Liver (tissue), 8 donors: ENCODE measurements at regions not wholly inside any gene's neighbourhood (a gene's known extent, or its start where the extent isn't known, plus 50 kb on each side); places are given as distances from the start of the nearest gene placed in this dataset.

Experiments used
- DNase-seq: peaks from one replicate; pipeline ENCODE4 v3.0.0-alpha.2; 2017; ENCODE audit warnings: low spot score
- H3K27ac ChIP-seq, 2 donors: one replicate each; pipeline ENCODE4 v1.7.0; 2013; ENCODE audit warnings: inconsistent platforms in 2 of 2, low read length in 2 of 2, control low read depth in 1 of 2, low read depth in 1 of 2, mild to moderate bottlenecking in 1 of 2
- H3K27me3 ChIP-seq, 4 donors: one replicate each; pipeline versions ENCODE4 v1.6.1 to v1.7.0; 2013; ENCODE audit warnings: low read length in 3 of 4, inconsistent platforms in 1 of 4, mild to moderate bottlenecking in 1 of 4, moderate library complexity in 1 of 4; ENCODE audit not compliant: control insufficient read depth in 4 of 4, insufficient read depth in 4 of 4
- H3K36me3 ChIP-seq, 4 donors: one replicate each; pipeline versions ENCODE4 v1.6.1 to v1.7.0; 2013; ENCODE audit warnings: low read length in 3 of 4, mild to moderate bottlenecking in 3 of 4, low read depth in 1 of 4, moderate library complexity in 1 of 4; ENCODE audit not compliant: control insufficient read depth in 4 of 4, insufficient read depth in 3 of 4
- H3K4me1 ChIP-seq, 4 donors: one replicate each; pipeline versions ENCODE4 v1.6.1 to v1.7.0; 2013; ENCODE audit warnings: low read length in 3 of 4, mild to moderate bottlenecking in 3 of 4, moderate library complexity in 1 of 4; ENCODE audit not compliant: control insufficient read depth in 4 of 4, insufficient read depth in 4 of 4
- H3K4me3 ChIP-seq, 3 donors: one replicate each; pipeline versions ENCODE4 v1.6.1 to v1.7.0; 2013; ENCODE audit warnings: low read length in 3 of 3, control low read depth in 1 of 3, low read depth in 1 of 3, mild to moderate bottlenecking in 1 of 3
- H3K9ac ChIP-seq, 2 donors: one replicate each; pipeline ENCODE4 v1.7.0; 2013; ENCODE audit warnings: low read length in 2 of 2, mild to moderate bottlenecking in 2 of 2, moderate library complexity in 2 of 2, control low read depth in 1 of 2, low read depth in 1 of 2
- H3K9me3 ChIP-seq, 4 donors: one replicate each; pipeline versions ENCODE4 v1.6.1 to v1.7.0; 2013; ENCODE audit warnings: low read length in 3 of 4; ENCODE audit not compliant: control insufficient read depth in 4 of 4
- FOXA1 ChIP-seq: IDR thresholded peaks from 2 replicates; pipeline ENCODE4 v1.6.1; 2016; ENCODE audit warnings: antibody characterized with exemption
- FOXA2 ChIP-seq: IDR thresholded peaks from 2 replicates; pipeline ENCODE4 v1.6.1; 2016; ENCODE audit warnings: antibody characterized with exemption
- GABPA ChIP-seq, 2 donors: IDR thresholded peaks in 1 of 2; conservative IDR thresholded peaks in 1 of 2; 2 replicates each; pipeline ENCODE4 v1.6.1; 2016; ENCODE audit warnings: antibody characterized with exemption in 2 of 2, mild to moderate bottlenecking in 1 of 2, moderate library complexity in 1 of 2
- JUND ChIP-seq, 2 donors: IDR thresholded peaks; 2 replicates each; pipeline ENCODE4 v1.6.1; 2016; ENCODE audit warnings: antibody characterized with exemption in 2 of 2
- NR2F2 ChIP-seq: IDR thresholded peaks from 2 replicates; pipeline ENCODE4 v1.6.1; 2016; ENCODE audit warnings: antibody characterized with exemption
- RAD21 ChIP-seq, 2 donors: IDR thresholded peaks; 2 replicates each; pipeline ENCODE4 v1.6.1; 2016; ENCODE audit warnings: antibody characterized with exemption in 2 of 2, mild to moderate bottlenecking in 2 of 2
- RXRA ChIP-seq, 2 donors: IDR thresholded peaks; 2 replicates each; pipeline ENCODE4 v1.6.1; 2017 to 2018; ENCODE audit warnings: antibody characterized with exemption in 2 of 2, mild to moderate bottlenecking in 1 of 2
- SP1 ChIP-seq: IDR thresholded peaks from 2 replicates; pipeline ENCODE4 v1.6.1; 2018; ENCODE audit warnings: antibody characterized with exemption, mild to moderate bottlenecking
- TAF1 ChIP-seq: conservative IDR thresholded peaks from 2 replicates; pipeline ENCODE4 v1.6.1; 2016; ENCODE audit warnings: antibody characterized with exemption, mild to moderate bottlenecking
- YY1 ChIP-seq: IDR thresholded peaks from 2 replicates; pipeline ENCODE4 v1.6.1; 2016; ENCODE audit warnings: antibody characterized with exemption, mild to moderate bottlenecking
- WGBS: extraction: QIAGEN DNeasy Blood & Tissue Kit; methylation state at CpG from one replicate; pipeline ENCODE4 v1.1.7; 2013; 5-methylcytosine and 5-hydroxymethylcytosine counted together
- TF ChIP-seq, protein P1 (sequence below): IDR thresholded peaks from 2 replicates; pipeline ENCODE4 v1.6.1; 2016; ENCODE audit warnings: antibody characterized with exemption, mild to moderate bottlenecking
- TF ChIP-seq, protein P2 (sequence below): IDR thresholded peaks from 2 replicates; pipeline ENCODE4 v1.6.1; 2016; ENCODE audit warnings: antibody characterized with exemption
- TF ChIP-seq, protein P3 (sequence below): IDR thresholded peaks from 2 replicates; pipeline ENCODE4 v1.6.1; 2016; ENCODE audit warnings: antibody characterized with exemption
- TF ChIP-seq, protein P4 (sequence below): fragments of 150-350 bp; IDR thresholded peaks from 2 replicates; pipeline ENCODE4 v1.5.1; 2017; ENCODE audit warnings: improper control_type of control experiment, low read depth, low read length; ENCODE audit not compliant: missing input control
- donor health status: healthy.
- donor health status: healthy.
- donor health status: healthy.
- donor health status: healthy.
- donor health status: healthy.

DNA sequence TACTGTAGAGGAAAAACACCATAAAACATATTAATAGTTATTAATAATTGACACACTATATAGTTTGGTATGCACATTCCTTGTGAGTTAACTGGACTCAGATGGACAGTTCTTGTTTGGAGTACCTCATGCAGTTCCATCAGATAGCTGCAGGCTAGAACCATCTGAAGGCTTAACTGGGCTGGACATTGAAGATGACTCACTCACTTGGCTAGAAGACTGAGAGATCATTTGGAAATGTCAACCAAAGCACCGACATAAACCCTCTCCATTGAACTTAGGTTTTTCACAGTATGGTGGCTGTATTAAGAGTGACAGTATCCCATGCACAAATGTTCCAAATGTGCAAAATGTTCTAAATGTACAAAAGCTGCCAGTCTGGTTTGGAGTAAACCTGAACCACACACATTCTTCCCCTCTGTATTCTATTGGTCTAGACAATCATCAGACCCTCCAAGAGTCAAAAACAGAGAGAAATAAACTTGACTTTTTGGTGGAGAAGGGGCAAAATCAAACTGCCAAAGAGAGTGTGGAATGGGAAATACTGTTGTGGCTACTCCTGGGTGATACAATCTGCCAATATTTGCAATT lies 708.4 kb downstream of the KCNT2 start:
- Histone ChIP-seq H3K36me3 (no peaks in the 10 kb centered on the region), H3K9ac (no peak overlapping the region), H3K9me3 (no peaks in the 10 kb centered on the region), H3K27me3 (peaks cover 0 to 3% (median 0%) of the 10 kb centered on the region in 4 donors), H3K4me1 (no peaks in the 10 kb centered on the region), H3K4me3 (no peak overlapping the region), H3K27ac (no peak overlapping the region)
- 65% methylated on average over 1 of the region's 1 CpG for WGBS
- TF ChIP-seq FOXA2 (no peak), TAF1 (no peak), GABPA (IDR thresholded peaks at IDR 0.05 in 1 of 2, conservative IDR thresholded peaks at IDR 0.05 in 1 of 2) (no peak)
- TF ChIP-seq, protein P1, sequence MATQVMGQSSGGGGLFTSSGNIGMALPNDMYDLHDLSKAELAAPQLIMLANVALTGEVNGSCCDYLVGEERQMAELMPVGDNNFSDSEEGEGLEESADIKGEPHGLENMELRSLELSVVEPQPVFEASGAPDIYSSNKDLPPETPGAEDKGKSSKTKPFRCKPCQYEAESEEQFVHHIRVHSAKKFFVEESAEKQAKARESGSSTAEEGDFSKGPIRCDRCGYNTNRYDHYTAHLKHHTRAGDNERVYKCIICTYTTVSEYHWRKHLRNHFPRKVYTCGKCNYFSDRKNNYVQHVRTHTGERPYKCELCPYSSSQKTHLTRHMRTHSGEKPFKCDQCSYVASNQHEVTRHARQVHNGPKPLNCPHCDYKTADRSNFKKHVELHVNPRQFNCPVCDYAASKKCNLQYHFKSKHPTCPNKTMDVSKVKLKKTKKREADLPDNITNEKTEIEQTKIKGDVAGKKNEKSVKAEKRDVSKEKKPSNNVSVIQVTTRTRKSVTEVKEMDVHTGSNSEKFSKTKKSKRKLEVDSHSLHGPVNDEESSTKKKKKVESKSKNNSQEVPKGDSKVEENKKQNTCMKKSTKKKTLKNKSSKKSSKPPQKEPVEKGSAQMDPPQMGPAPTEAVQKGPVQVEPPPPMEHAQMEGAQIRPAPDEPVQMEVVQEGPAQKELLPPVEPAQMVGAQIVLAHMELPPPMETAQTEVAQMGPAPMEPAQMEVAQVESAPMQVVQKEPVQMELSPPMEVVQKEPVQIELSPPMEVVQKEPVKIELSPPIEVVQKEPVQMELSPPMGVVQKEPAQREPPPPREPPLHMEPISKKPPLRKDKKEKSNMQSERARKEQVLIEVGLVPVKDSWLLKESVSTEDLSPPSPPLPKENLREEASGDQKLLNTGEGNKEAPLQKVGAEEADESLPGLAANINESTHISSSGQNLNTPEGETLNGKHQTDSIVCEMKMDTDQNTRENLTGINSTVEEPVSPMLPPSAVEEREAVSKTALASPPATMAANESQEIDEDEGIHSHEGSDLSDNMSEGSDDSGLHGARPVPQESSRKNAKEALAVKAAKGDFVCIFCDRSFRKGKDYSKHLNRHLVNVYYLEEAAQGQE, result no peak
- TF ChIP-seq, protein P2, sequence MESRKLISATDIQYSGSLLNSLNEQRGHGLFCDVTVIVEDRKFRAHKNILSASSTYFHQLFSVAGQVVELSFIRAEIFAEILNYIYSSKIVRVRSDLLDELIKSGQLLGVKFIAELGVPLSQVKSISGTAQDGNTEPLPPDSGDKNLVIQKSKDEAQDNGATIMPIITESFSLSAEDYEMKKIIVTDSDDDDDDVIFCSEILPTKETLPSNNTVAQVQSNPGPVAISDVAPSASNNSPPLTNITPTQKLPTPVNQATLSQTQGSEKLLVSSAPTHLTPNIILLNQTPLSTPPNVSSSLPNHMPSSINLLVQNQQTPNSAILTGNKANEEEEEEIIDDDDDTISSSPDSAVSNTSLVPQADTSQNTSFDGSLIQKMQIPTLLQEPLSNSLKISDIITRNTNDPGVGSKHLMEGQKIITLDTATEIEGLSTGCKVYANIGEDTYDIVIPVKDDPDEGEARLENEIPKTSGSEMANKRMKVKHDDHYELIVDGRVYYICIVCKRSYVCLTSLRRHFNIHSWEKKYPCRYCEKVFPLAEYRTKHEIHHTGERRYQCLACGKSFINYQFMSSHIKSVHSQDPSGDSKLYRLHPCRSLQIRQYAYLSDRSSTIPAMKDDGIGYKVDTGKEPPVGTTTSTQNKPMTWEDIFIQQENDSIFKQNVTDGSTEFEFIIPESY, result no peak
- DNase-seq, result no peak

DNA sequence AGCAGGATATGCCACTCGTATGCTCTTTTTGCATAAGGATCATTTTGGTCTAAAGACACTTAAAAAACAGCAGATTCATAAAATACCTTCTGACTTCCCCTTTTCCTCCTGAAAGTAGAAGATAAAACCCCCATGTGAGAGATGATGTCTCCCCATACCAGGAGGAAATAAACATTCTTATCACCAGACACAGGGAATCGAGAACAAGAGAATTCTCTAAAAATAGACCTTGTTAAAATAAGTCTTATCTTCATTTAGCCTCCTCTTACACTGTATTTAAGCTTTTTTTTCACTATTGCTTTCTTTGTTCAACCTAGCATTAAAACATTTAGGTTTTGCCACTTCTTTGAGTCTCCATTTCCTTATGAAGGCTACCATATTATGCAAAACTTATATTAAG lies 709.3 kb downstream of the KCNT2 start:
- no peak for DNase-seq
- H3K27ac ChIP-seq, result no peak overlapping the region
- no peak overlapping the region for H3K9ac ChIP-seq
- H3K9me3 ChIP-seq, result no peaks in the 10 kb centered on the region
- no peaks in the 10 kb centered on the region for H3K36me3 ChIP-seq
- TF ChIP-seq, protein P3, sequence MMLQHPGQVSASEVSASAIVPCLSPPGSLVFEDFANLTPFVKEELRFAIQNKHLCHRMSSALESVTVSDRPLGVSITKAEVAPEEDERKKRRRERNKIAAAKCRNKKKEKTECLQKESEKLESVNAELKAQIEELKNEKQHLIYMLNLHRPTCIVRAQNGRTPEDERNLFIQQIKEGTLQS, result no peak
- TF ChIP-seq NR2F2, result no peak
- TF ChIP-seq FOXA1, result no peak
- TF ChIP-seq, protein P4, sequence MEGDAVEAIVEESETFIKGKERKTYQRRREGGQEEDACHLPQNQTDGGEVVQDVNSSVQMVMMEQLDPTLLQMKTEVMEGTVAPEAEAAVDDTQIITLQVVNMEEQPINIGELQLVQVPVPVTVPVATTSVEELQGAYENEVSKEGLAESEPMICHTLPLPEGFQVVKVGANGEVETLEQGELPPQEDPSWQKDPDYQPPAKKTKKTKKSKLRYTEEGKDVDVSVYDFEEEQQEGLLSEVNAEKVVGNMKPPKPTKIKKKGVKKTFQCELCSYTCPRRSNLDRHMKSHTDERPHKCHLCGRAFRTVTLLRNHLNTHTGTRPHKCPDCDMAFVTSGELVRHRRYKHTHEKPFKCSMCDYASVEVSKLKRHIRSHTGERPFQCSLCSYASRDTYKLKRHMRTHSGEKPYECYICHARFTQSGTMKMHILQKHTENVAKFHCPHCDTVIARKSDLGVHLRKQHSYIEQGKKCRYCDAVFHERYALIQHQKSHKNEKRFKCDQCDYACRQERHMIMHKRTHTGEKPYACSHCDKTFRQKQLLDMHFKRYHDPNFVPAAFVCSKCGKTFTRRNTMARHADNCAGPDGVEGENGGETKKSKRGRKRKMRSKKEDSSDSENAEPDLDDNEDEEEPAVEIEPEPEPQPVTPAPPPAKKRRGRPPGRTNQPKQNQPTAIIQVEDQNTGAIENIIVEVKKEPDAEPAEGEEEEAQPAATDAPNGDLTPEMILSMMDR, result no peak
- TF ChIP-seq JUND (IDR thresholded peaks at IDR 0.05), result no peak
- no peak for TF ChIP-seq RXRA (IDR thresholded peaks at IDR 0.05)
- TF ChIP-seq FOXA2, result no peak
- TF ChIP-seq SP1, result no peak
- no peak for TF ChIP-seq RAD21 (IDR thresholded peaks at IDR 0.05)
- no peak for TF ChIP-seq YY1
- TF ChIP-seq TAF1, result no peak
- no peak overlapping the region for H3K4me3 ChIP-seq
- peaks cover 0 to 3% (median 0%) of the 10 kb centered on the region in 4 donors for H3K27me3 ChIP-seq
- H3K4me1 ChIP-seq, result no peaks in the 10 kb centered on the region
- WGBS, result 31% methylated on average over 2 of the region's 2 CpGs
